ENCODE measurements at regions not wholly inside any gene's neighbourhood (a gene's known extent, or its start where the extent isn't known, plus 50 kb on each side); places are given as distances from the start of the nearest gene placed in this dataset.

DNA sequence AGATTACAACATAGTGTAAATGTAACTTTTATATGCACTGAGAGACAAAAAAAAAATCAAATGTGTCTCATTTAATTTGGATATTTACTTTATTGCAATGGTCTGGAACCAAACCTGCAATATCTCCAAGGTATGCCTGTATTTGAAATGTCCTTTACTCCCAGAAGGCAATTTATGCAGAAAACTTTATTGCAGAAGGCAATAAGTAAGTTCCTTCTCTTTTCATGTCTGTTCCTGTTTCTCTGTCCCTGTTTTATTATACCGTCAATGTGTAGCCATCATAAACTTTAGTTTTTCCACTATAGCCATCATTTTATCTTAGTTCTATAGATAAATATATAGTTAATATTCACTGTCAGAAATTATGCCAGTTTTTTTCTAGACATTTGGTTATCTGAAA lies 513.1 kb upstream of the FAM98A start:
- no peak for DNase-seq (ENCODE audit: low read depth)

DNA sequence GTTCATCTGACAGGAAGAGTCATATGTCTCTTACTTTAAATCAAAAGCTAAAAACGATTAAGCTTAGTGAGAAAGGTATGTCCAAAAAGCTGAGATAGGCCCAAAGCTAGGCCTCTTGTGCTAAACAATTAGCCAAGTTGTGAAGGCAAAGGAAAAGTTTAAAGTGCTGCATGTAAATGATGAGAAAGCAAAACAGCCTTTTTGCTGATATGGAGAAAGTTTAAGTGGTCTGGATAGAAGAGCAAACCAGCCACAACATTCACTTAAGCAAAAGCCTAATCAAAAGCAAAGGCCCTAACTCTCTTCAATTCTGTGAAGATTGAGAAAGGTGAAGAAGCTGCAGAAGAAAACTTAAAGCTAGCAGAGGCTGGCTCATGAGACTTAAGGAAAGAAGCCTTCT lies 511.3 kb upstream of the FAM98A start:
- DNase-seq (ENCODE audit: low read depth), result no peak

DNA sequence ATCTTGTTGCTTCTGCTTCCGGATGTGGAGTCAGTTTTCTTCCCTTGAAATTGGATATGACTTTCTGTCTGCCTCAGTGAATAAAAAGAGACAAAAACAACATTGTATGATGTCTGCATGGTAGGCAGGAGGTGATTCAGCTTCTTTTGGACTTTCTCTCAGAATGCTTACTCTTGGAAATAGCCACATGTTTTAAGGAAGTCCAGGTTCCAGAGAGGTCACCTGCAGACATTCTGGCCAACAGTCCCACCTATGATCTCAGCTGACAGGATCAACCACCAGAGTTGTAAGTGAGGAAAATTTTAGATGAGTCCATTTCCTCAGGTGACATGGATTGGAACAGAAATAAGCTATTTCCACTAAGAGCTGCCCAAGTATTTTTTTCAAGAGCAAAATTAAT lies 508.7 kb upstream of the FAM98A start:
- no peak for DNase-seq (ENCODE audit: low read depth)

GRCh38 chr2:34105006-34105767 lies 506.1 kb upstream of the FAM98A start:
- peak; percentile 69 for DNase-seq (ENCODE audit: low read depth)

DNA sequence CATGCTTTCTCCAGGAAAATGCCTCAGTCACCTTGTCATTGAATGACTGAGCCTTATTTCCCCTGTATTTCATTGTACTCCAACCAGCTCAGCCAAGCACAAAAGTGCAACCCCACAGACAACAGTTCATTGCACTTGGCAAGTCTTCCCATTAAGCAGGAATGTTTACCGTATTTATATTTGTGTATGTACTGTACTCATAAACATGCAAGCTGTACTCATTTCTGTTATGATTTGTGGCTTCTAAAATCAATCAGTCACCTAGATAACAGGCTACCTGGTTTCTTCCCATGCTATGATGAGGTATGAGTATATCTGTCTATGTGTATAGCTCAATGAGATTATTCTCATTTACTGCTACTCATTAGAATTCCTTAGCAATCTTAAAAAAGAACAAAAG lies 505.5 kb upstream of the FAM98A start:
- peak; percentile 54 for DNase-seq (ENCODE audit: low read depth)

- no peak for DNase-seq (ENCODE audit: low read depth)
These were observed 504.3 kb upstream of the FAM98A start for GRCh38 chr2:34103437-34103836.

- DNase-seq (ENCODE audit: low read depth), result no peak
These were observed 503.2 kb upstream of the FAM98A start for GRCh38 chr2:34102339-34102738.

- DNase-seq (ENCODE audit: low read depth), result no peak
These were observed 500.3 kb upstream of the FAM98A start for GRCh38 chr2:34099377-34099776.

DNA sequence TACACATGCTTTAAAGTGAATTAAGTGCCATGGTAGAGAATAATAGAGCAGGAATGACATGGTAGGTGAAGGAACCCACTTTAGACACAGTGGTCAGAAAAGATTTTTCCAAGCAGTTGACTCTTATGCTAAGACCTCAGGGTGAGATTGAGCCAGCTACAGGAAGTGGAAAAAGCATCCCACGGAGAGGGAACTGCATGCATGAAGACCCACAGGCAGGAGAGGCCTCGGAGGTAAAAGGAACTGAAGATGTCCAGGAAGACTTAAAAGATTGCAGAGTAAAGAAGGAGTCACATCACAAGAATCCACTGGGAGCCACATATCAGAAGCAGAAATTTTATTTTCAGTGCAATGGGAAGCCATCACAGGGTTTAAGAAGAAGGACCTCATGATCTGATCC lies 499.2 kb upstream of the FAM98A start:
- no peak for DNase-seq (ENCODE audit: low read depth)

GRCh38 chr2:34096562-34097171 lies 497.6 kb upstream of the FAM98A start:
- DNase-seq (ENCODE audit: low read depth), result peak; percentile 53

DNA sequence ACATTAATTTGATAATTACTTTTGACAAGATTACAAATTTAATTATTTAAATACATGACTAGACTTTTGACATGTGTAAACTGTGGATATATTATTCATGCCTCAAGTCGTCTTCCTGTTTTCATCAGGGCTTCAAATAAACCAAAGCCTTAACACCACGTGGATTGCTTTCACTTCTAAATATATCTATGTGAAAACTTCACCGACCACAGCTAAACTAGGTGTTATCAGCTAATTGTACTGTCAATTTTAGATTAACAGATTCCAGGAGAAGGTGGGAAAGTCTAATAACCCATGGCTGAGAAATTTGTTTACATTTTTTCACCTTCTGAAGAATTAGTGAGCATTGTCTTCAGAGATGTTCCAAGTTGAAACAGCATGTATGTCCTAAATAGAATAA lies 494.7 kb upstream of the FAM98A start:
- no peak for DNase-seq (ENCODE audit: low read depth)

GRCh38 chr2:34070196-34070595 lies 471.1 kb upstream of the FAM98A start:
- DNase-seq (ENCODE audit: low read depth), result no peak

DNA sequence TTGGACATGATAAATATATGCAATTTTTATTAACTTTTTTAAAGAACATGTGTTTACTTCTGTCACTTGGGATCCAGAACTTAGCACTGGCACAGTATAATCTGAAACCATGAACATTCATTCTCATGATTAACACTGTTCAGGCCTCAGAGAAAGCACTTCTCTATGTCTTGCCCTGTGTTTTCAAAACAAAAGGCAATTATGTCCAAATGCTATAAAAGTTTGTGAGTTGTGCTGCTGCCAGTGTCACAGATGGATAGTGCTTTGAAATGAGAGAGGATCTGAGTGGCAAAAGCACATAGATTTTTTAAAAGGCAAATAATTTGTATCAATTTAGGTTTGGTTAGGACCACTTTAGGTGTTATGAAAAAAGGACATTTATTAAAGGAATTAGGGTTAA lies 470.5 kb upstream of the FAM98A start:
- DNase-seq (ENCODE audit: low read depth), result no peak

- DNase-seq (ENCODE audit: low read depth), result no peak
These were observed 451.3 kb upstream of the FAM98A start for GRCh38 chr2:34050413-34050812.

GRCh38 chr2:34045101-34045655 lies 446.1 kb upstream of the FAM98A start:
- no peak for DNase-seq (ENCODE audit: low read depth)

DNA sequence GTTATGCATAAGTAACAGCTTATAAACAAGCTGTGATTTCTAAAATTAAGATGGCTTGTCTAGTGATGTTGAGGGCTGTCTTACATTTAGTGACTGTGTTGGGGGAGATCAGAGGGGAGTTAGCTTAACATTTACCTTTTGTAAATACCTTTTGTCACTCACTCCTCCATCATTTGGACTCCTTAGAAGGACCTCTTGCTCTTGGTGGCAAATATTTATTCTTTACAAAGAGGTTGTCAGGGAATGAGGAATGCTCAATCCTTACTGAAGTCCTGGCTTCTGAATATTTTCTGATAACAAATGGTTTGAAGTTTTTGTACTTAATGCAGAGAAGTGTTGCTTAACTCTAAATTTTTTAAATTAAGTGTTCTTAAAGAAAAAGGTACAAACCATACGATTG lies 438.8 kb upstream of the FAM98A start:
- no peak for DNase-seq (ENCODE audit: low read depth)

DNA sequence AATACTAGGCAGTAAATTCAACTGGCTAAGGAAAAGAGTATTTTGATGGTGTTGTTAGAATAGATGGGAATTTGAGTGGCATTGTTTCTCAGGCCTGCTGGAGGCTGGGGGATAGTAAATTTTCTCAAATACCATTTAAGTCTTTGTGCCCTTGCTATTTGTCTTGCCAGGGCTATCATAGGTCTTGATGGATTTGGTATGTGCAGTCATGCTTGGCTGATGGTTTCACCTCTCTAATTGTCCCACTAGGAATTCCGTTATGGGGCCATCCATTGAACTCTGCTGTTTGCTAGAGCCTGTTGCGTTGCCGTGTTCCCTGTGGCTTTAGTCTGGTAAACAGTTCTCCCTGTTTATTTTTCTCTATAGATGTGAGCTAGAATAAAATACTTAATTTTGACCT lies 438.1 kb upstream of the FAM98A start:
- no peak for DNase-seq (ENCODE audit: low read depth)

GRCh38 chr2:34031097-34031496 lies 432.0 kb upstream of the FAM98A start:
- peak; percentile 8 for DNase-seq (ENCODE audit: low read depth)

DNA sequence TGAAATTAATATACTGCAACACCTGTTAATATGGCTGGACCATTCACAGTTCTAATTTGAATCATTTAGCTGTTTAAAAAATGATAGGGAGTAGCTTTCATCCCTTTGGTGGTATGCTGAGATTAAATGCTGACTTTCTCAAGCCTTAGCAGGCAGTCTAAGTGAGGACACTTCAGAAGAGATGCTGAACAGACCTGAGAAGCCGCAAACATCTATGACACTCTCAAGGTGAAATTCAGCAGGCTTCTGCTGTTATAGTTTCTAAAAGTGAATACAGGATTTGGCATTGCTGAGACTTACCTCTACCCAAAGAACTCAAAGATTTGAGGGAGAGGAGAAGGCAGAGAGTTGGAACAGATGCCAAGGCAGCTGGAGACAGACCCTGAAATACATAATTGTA lies 431.2 kb upstream of the FAM98A start:
- no peak for DNase-seq (ENCODE audit: low read depth)

GRCh38 chr2:34029073-34029472 lies 430.0 kb upstream of the FAM98A start:
- no peak for DNase-seq (ENCODE audit: low read depth)

- DNase-seq (ENCODE audit: low read depth), result no peak
These were observed 426.1 kb upstream of the FAM98A start for GRCh38 chr2:34025196-34025595.

DNA sequence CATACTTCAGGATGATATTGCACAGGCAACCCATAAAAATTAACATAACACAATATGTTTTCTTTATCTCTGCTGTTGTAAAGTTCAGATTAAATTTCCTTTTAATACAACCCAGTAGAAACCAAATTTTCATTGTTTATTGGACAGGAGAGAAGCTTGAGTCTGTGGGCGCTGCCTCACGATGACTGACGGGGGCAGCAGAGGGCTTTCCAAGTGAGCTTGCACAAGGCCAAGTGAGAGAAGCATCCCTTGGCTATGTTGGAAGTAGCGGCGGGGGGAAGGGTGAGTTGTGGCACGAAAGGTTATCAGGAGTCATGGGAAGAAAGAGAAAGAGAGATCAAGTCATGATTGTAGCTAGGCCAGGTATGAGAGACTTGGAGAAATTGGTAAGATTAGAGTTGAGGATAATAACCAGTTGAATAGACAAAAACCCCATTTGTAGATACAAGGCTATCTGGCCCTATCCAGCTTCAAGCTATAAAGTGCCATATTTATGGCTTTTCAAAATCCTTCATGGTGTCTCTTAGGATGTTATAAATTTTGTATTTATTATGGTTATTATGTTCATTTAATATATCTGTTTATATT lies 413.7 kb upstream of the FAM98A start:
- DNase-seq (ENCODE audit: low read depth), result peak; percentile 72

DNA sequence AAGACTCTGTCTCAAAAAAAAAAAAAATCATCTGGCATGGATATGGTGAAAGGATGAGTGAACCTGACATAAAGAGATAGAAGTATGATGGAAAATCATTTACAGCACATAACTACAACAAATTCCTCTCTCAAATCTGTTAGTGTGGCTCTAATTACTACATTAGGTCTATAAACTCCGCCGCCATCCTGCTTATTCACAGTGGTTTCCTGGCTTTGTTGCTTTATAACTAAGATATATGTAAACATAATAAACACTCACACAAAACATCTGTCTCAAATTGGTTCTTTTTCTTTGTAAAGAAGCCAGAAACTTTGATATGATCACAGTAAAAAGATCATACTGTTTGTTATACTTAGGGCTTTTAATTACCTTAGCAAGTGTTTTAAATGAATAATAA lies 412.6 kb upstream of the FAM98A start:
- no peak for DNase-seq (ENCODE audit: low read depth)

Measured in Daoy (cell line).